Transverse colon (tissue), 3 donors: ENCODE measurements at regions not wholly inside any gene's neighbourhood (a gene's known extent, or its start where the extent isn't known, plus 50 kb on each side); places are given as distances from the start of the nearest gene placed in this dataset.

Experiments
- CTCF ChIP-seq, 5 experiments: fragments of 200-600 bp in 3 of 5; fragments of 450-650 bp in 2 of 5; sonication (generic) in 3 of 5; IDR thresholded peaks; 1 replicate in 2 of 5; 2 replicates in 3 of 5; pipeline ENCODE4 v1.5.1; 2016 to 2017; ENCODE audit warnings: antibody characterized with exemption in 5 of 5, inconsistent platforms in 3 of 5, mild to moderate bottlenecking in 2 of 5, moderate library complexity in 1 of 5
- EP300 ChIP-seq: sonication (generic); formaldehyde crosslinking; IDR thresholded peaks from one replicate; pipeline ENCODE4 v1.6.1; 2017; ENCODE audit warnings: antibody characterized with exemption, low read depth
- POLR2A ChIP-seq: fragments of 450-650 bp; IDR thresholded peaks from one replicate; pipeline ENCODE4 v1.6.1; 2016; ENCODE audit warnings: antibody characterized with exemption, mild to moderate bottlenecking, moderate library complexity

GRCh38 chr20:47907031-47907675 is 121.9 kb upstream of the SULF2 start:
- TF ChIP-seq EP300: no peak
- no peak for TF ChIP-seq CTCF (IDR thresholded peaks at IDR 0.05)
- TF ChIP-seq POLR2A: no peak
